K562 (cell line): ENCODE measurements at regions not wholly inside any gene's neighbourhood (a gene's known extent, or its start where the extent isn't known, plus 50 kb on each side); places are given as distances from the start of the nearest gene placed in this dataset.

Experiments used
- ATAC-seq: fragments of 200-7000 bp; cut with Tn5 transposase; 3 replicates; pipeline ENCODE4 v1.9.1; 2020; ENCODE audit warnings: moderate library complexity
- BruUV-seq: library from RNA; stranded (reverse); fragments of 400-500 nt; replicated peaks from 2 replicates; lab custom pipeline; 2021; lab: Mats Ljungman, UMichigan
- CTCF ChIA-PET: fragments of 300-600 bp; formaldehyde crosslinking; extraction: SDS; loops from one replicate; lab custom pipeline; 2021; ENCODE audit warnings: low intra/inter-chr PET ratio; lab: Yijun Ruan, JAX
- POLR2A ChIA-PET: fragments of 300-600, 350-650 bp; sonication (Branson Sonifier 250); formaldehyde crosslinking; extraction: SDS; loops from one replicate; lab custom pipeline; 2021; ENCODE audit warnings: antibody characterized with exemption, inconsistent platforms; lab: Yijun Ruan, JAX
- DNase-seq, 4 experiments: peaks; one replicate each; pipeline versions ENCODE4 v3.0.0 to v3.0.0-alpha.2; 2011 to 2018; ENCODE audit warnings: low spot score in 3 of 4, mixed read lengths in 3 of 4; ENCODE audit errors: extremely low read depth in 1 of 4
- FAIRE-seq: peaks from 2 replicates; lab custom pipeline; 2011; peaks lifted over from hg19 to GRCh38; lab: Jason Lieb, UNC
- H2AFZ ChIP-seq: 2 replicates; pipeline ENCODE4 v1.6.0; 2011; ENCODE audit warnings: low read depth, low read length, control low read depth, inconsistent platforms
- H3K27ac ChIP-seq: fragments of 200-600 bp; 3 replicates; pipeline ENCODE4 v1.8.0; 2011; ENCODE audit warnings: low read depth, mild to moderate bottlenecking, control low read depth, inconsistent platforms, low read length, moderate library complexity, mixed read lengths; ENCODE audit errors: extremely low read depth
- H3K27me3 ChIP-seq, 2 experiments: fragments of 300-600 bp in 1 of 2; 2 replicates in 1 of 2; 3 replicates in 1 of 2; pipeline versions ENCODE4 v1.6.0 to v1.8.0; 2011; ENCODE audit warnings: inconsistent platforms in 2 of 2, low read length in 2 of 2, mild to moderate bottlenecking in 1 of 2, mixed read lengths in 1 of 2, moderate library complexity in 1 of 2; ENCODE audit not compliant: control insufficient read depth in 2 of 2, insufficient read depth in 2 of 2
- H3K36me3 ChIP-seq: fragments of 300-600 bp; 3 replicates; pipeline ENCODE4 v1.8.0; 2011; ENCODE audit warnings: mild to moderate bottlenecking, low read length, inconsistent platforms; ENCODE audit not compliant: control insufficient read depth, insufficient read depth
- H3K4me1 ChIP-seq, 2 experiments: fragments of 200-600 bp in 1 of 2; replicated peaks in 1 of 2; 2 replicates in 1 of 2; 3 replicates in 1 of 2; pipeline versions ENCODE4 v1.5.1 to v1.8.0; 2011; ENCODE audit warnings: inconsistent platforms in 2 of 2, low read length in 2 of 2, mild to moderate bottlenecking in 1 of 2, mixed read lengths in 1 of 2, moderate library complexity in 1 of 2; ENCODE audit not compliant: control insufficient read depth in 2 of 2, insufficient read depth in 2 of 2
- H3K4me2 ChIP-seq: 2 replicates; pipeline ENCODE4 v1.6.1; 2011; ENCODE audit warnings: low read length, control low read depth, inconsistent platforms, mixed read lengths; ENCODE audit not compliant: insufficient read depth
- H3K4me3 ChIP-seq: fragments of 200-600 bp; sonication (generic), shearing (Covaris generic); 2 replicates; pipeline ENCODE4 v1.5.1; 2016; ENCODE audit warnings: control low read depth, inconsistent platforms
- H3K79me2 ChIP-seq: fragments of 200-600 bp; 3 replicates; pipeline ENCODE4 v1.8.0; 2011; ENCODE audit warnings: low read length, inconsistent platforms; ENCODE audit not compliant: control insufficient read depth, insufficient read depth
- H3K9ac ChIP-seq, 2 experiments: 2 replicates each; pipeline versions ENCODE4 v1.6.0 to v1.6.1; 2011; ENCODE audit warnings: low read depth in 2 of 2, low read length in 2 of 2, control low read depth in 1 of 2, inconsistent platforms in 1 of 2, mild to moderate bottlenecking in 1 of 2, mixed read lengths in 1 of 2; ENCODE audit not compliant: insufficient read depth in 1 of 2
- H3K9me1 ChIP-seq: one replicate; pipeline ENCODE4 v1.6.0; 2011; ENCODE audit warnings: inconsistent platforms, mild to moderate bottlenecking, low read length, moderate library complexity; ENCODE audit not compliant: control insufficient read depth, insufficient read depth
- H3K9me3 ChIP-seq: replicated peaks from 2 replicates; pipeline ENCODE4 v1.5.1; 2011; ENCODE audit warnings: low read depth, low read length, inconsistent platforms; ENCODE audit not compliant: control insufficient read depth, insufficient read depth
- H4K20me1 ChIP-seq: replicated peaks from 2 replicates; pipeline ENCODE4 v1.6.1; 2011; ENCODE audit warnings: low read length, inconsistent platforms, mixed read lengths; ENCODE audit not compliant: control insufficient read depth, insufficient read depth
- ATF6 ChIP-seq: sonication (generic); formaldehyde crosslinking; IDR thresholded peaks from 2 replicates; pipeline ENCODE4 v1.4.0; 2020; ENCODE audit warnings: mild to moderate bottlenecking, missing genetic modification reagents
- BRD4 ChIP-seq: fragments of 200-600 bp; sonication (generic); IDR thresholded peaks from 2 replicates; pipeline ENCODE4 v1.6.1; 2017; ENCODE audit warnings: inconsistent platforms
- GABPB1 ChIP-seq: sonication (generic); formaldehyde crosslinking; IDR thresholded peaks from 2 replicates; pipeline ENCODE4 v1.8.0; 2022; ENCODE audit warnings: mild to moderate bottlenecking, missing genetic modification reagents
- HEY1 ChIP-seq: fragments of 250-450 bp; sonication (Bioruptor Pico); IDR thresholded peaks from 2 replicates; pipeline ENCODE4 v1.5.0; 2020; ENCODE audit warnings: mild to moderate bottlenecking, moderate library complexity, borderline replicate concordance
- ILF3 ChIP-seq: fragments of 450-650 bp; IDR thresholded peaks from 2 replicates; pipeline ENCODE4 v1.6.1; 2018; ENCODE audit warnings: antibody characterized with exemption, mild to moderate bottlenecking, moderate library complexity, borderline replicate concordance
- ZNF274 ChIP-seq: IDR thresholded peaks from 2 replicates; pipeline ENCODE4 v1.6.1; 2011; ENCODE audit warnings: low read depth, mild to moderate bottlenecking, low read length, moderate library complexity, borderline replicate concordance
- ZNF431 ChIP-seq: sonication (generic); formaldehyde crosslinking; IDR thresholded peaks from 2 replicates; pipeline ENCODE4 v1.8.0; 2022; ENCODE audit warnings: mild to moderate bottlenecking, missing genetic modification reagents
- ZNF586 ChIP-seq: fragments of 450-650 bp; formaldehyde crosslinking; conservative IDR thresholded peaks from 2 replicates; pipeline ENCODE4 v1.4.0; 2020; ENCODE audit warnings: mild to moderate bottlenecking, moderate library complexity
- ZSCAN29 ChIP-seq: fragments of 450-650 bp; IDR thresholded peaks from 2 replicates; pipeline ENCODE4 v1.6.1; 2017
- WGBS: fragments of 100-300 bp; shearing (Covaris generic); methylation state at CpG from one replicate; pipeline ENCODE4 v1.1.6; 2016; ENCODE audit warnings: low coverage, mixed read lengths; ENCODE audit not compliant: insufficient coverage; ENCODE audit errors: missing lambda C conversion rate; 5-methylcytosine and 5-hydroxymethylcytosine counted together
- in situ Hi-C: fragments of 300-500 bp; cut with MboI; formaldehyde crosslinking; loops from 4 replicates; pipeline ENCODE4 v1.15.0; 2018; ENCODE audit warnings: inconsistent platforms, mixed read lengths
- intact Hi-C: fragments of 100-400 bp; cut with micrococcal nuclease; formaldehyde crosslinking; loops from 2 replicates; pipeline ENCODE4 v1.14.2; 2022
- TF ChIP-seq, protein P1 (sequence below): sonication (generic); formaldehyde crosslinking; IDR thresholded peaks from 2 replicates; pipeline ENCODE4 v1.8.0; 2023; ENCODE audit warnings: mild to moderate bottlenecking, missing genetic modification reagents
- TF ChIP-seq, protein P2 (sequence below): fragments of 450-650 bp; formaldehyde crosslinking; IDR thresholded peaks from 2 replicates; pipeline ENCODE4 v1.4.0; 2020; ENCODE audit warnings: mild to moderate bottlenecking, moderate library complexity
- TF ChIP-seq, protein P3 (sequence below): fragments of 450-650 bp; formaldehyde crosslinking; IDR thresholded peaks from 2 replicates; pipeline ENCODE4 v1.4.0; 2020; ENCODE audit warnings: mild to moderate bottlenecking, moderate library complexity

GRCh38 chr3:34862456-34862855 lies 776.9 kb upstream of the ARPP21 start:
- CTCF ChIA-PET, result no interaction called here
- Histone ChIP-seq H3K9me3 (0 out of 2 replicates have a peak, but pooled peaks cover 2% of the 10 kb centered on the region), H3K79me2 (no peaks in the 10 kb centered on the region), H4K20me1 (no peaks in the 10 kb centered on the region), H3K4me3 (no peak overlapping the region), H2AFZ (no peak overlapping the region), H3K27ac (no peak overlapping the region), H3K27me3 (no peaks in the 10 kb centered on the region), H3K9ac (no peak overlapping the region), H3K9me1 (no peaks in the 10 kb centered on the region), H3K4me1 (no peaks in the 10 kb centered on the region), H3K36me3 (no peaks in the 10 kb centered on the region), H3K4me2 (no peak overlapping the region)
- in situ Hi-C loops, result no loop called here
- intact Hi-C loops, result no loop called here
- POLR2A ChIA-PET, result no interaction called here
- no peak for ATAC-seq
- TF ChIP-seq, protein P1, sequence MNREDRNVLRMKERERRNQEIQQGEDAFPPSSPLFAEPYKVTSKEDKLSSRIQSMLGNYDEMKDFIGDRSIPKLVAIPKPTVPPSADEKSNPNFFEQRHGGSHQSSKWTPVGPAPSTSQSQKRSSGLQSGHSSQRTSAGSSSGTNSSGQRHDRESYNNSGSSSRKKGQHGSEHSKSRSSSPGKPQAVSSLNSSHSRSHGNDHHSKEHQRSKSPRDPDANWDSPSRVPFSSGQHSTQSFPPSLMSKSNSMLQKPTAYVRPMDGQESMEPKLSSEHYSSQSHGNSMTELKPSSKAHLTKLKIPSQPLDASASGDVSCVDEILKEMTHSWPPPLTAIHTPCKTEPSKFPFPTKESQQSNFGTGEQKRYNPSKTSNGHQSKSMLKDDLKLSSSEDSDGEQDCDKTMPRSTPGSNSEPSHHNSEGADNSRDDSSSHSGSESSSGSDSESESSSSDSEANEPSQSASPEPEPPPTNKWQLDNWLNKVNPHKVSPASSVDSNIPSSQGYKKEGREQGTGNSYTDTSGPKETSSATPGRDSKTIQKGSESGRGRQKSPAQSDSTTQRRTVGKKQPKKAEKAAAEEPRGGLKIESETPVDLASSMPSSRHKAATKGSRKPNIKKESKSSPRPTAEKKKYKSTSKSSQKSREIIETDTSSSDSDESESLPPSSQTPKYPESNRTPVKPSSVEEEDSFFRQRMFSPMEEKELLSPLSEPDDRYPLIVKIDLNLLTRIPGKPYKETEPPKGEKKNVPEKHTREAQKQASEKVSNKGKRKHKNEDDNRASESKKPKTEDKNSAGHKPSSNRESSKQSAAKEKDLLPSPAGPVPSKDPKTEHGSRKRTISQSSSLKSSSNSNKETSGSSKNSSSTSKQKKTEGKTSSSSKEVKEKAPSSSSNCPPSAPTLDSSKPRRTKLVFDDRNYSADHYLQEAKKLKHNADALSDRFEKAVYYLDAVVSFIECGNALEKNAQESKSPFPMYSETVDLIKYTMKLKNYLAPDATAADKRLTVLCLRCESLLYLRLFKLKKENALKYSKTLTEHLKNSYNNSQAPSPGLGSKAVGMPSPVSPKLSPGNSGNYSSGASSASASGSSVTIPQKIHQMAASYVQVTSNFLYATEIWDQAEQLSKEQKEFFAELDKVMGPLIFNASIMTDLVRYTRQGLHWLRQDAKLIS (CRISPR knock-in tag), result no peak
- no peak for TF ChIP-seq HEY1 (CRISPR knock-in tag)
- no peak for TF ChIP-seq ZNF274
- no peak for TF ChIP-seq ATF6 (CRISPR knock-in tag)
- no peak for TF ChIP-seq ZNF586 (CRISPR knock-in tag)
- TF ChIP-seq GABPB1 (CRISPR knock-in tag), result no peak
- TF ChIP-seq ZSCAN29, result no peak
- TF ChIP-seq, protein P2, sequence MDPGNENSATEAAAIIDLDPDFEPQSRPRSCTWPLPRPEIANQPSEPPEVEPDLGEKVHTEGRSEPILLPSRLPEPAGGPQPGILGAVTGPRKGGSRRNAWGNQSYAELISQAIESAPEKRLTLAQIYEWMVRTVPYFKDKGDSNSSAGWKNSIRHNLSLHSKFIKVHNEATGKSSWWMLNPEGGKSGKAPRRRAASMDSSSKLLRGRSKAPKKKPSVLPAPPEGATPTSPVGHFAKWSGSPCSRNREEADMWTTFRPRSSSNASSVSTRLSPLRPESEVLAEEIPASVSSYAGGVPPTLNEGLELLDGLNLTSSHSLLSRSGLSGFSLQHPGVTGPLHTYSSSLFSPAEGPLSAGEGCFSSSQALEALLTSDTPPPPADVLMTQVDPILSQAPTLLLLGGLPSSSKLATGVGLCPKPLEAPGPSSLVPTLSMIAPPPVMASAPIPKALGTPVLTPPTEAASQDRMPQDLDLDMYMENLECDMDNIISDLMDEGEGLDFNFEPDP, result no peak
- TF ChIP-seq ILF3, result no peak
- TF ChIP-seq ZNF431 (CRISPR knock-in tag), result no peak
- TF ChIP-seq, protein P3, sequence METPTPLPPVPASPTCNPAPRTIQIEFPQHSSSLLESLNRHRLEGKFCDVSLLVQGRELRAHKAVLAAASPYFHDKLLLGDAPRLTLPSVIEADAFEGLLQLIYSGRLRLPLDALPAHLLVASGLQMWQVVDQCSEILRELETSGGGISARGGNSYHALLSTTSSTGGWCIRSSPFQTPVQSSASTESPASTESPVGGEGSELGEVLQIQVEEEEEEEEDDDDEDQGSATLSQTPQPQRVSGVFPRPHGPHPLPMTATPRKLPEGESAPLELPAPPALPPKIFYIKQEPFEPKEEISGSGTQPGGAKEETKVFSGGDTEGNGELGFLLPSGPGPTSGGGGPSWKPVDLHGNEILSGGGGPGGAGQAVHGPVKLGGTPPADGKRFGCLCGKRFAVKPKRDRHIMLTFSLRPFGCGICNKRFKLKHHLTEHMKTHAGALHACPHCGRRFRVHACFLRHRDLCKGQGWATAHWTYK, result no peak
- no peak for TF ChIP-seq BRD4
- no TSS peak for BruUV-seq
- WGBS, result 0% methylated on average over 4 of the region's 4 CpGs
- FAIRE-seq, result no peak
- DNase-seq, result no peak
